Fibroblast of skin of scalp (primary cell): ENCODE measurements at regions not wholly inside any gene's neighbourhood (a gene's known extent, or its start where the extent isn't known, plus 50 kb on each side); places are given as distances from the start of the nearest gene placed in this dataset.

Experiments used
- DNase-seq: peaks from one replicate; pipeline ENCODE4 v3.0.0-alpha.2; 2013

- no peak for DNase-seq
These were observed 108.4 kb upstream of the RASGRP1 start for GRCh38 chr15:38672814-38673670.

- no peak for DNase-seq
These were observed 109.8 kb upstream of the RASGRP1 start for GRCh38 chr15:38674448-38674847.

- DNase-seq, result no peak
These were observed 113.7 kb upstream of the RASGRP1 start for GRCh38 chr15:38678281-38678680.

GRCh38 chr15:38680775-38681174 is 116.2 kb upstream of the RASGRP1 start:
- DNase-seq, result no peak

DNA sequence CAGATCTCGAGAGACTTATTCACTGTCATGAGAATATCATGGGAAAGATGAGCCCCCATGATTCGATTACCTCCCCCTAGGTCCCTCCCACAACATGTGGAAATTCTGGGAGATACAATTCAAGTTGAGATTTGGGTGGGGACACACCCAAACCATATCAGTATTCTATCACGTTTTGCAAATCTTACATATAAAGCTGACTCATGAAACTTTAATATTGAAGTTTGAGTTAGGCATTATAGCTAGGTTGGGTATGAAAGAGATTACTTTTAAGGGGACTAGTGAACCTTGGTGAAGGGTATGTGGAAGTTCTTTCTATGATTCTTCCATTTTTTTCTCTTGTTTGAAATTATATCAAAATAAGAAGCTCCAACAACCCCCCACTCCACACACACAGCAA is 117.7 kb upstream of the RASGRP1 start:
- DNase-seq, result no peak

GRCh38 chr15:38682861-38683260 is 118.2 kb upstream of the RASGRP1 start:
- DNase-seq, result no peak

GRCh38 chr15:38683382-38684242 is 119.0 kb upstream of the RASGRP1 start:
- DNase-seq, result peak; percentile 63

DNA sequence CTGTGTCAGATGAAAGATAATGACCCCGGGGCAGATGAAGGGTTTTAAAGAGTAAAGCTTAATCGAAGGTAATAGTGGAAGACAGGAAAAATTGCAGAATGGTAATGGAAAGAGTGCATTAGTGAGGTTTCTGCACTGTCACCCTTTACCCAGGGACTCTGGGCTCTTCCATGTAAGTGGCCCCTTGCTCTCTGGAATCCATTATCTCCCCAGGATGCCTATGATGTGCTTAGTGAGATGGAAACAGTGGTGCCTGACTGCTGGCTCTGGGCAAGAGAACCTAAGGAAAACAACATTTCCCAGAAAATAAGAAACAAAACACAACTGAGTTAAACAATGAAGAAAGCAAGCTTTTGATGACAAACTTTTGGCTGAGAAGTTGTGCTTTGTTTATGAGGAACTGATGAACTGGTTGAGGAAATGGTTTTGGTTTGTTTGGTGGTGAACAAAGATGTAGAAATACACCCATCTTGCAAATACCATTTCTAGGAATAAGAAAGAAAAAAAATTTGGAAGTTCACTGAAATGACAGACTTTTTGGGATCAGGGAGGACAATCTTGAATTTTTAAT is 119.9 kb upstream of the RASGRP1 start:
- no peak for DNase-seq

DNA sequence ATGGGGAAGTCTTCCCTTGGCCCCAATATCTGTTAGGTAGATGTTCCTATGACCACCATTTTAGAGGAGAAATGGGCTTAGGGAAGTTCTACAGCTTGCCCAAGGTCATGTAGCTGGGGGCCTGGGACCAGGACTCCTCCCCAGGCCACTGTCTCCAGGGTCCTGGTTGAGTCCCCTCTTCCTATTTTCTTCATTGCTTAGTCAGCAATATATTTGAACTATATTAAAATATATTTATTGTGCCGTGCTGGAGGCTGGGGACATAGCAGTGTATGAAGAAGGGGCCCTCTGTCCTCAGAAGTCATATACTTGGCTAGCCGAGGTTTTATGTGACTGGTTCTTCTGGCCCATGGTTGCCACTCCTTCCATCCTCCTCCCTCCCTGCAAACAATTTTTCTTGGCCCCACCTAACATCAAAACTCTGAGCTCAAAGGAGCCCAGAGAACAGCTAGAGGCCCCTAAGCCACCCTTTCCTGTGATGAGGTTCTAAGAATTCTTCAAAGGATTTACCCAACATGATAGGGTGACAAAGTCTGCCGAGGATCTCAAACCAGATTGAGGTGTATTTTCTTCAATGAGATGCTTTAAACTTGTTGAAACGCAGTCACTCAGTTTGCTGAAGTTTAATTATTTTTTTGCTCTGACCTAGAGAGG is 121.2 kb upstream of the RASGRP1 start:
- DNase-seq, result no peak

DNA sequence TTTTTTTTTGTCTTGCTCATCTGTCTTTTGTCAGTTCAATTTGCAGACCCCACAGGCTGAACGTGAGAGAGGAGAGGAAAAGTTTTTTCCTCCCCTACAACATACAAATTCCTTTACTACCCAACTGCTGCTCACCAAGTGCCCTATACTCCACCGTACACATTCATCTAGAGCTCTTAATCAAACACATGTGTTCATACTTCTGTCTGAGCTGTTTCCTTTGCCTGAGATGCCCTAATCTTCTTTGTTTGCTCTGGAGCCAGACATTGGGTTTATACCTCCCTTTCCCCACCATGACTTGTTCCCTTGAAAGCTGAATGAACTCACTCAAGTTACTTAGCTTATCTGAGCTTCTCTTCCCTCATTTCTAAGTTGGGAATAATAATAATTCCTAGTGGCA is 122.7 kb upstream of the RASGRP1 start:
- DNase-seq, result peak; percentile 87

DNA sequence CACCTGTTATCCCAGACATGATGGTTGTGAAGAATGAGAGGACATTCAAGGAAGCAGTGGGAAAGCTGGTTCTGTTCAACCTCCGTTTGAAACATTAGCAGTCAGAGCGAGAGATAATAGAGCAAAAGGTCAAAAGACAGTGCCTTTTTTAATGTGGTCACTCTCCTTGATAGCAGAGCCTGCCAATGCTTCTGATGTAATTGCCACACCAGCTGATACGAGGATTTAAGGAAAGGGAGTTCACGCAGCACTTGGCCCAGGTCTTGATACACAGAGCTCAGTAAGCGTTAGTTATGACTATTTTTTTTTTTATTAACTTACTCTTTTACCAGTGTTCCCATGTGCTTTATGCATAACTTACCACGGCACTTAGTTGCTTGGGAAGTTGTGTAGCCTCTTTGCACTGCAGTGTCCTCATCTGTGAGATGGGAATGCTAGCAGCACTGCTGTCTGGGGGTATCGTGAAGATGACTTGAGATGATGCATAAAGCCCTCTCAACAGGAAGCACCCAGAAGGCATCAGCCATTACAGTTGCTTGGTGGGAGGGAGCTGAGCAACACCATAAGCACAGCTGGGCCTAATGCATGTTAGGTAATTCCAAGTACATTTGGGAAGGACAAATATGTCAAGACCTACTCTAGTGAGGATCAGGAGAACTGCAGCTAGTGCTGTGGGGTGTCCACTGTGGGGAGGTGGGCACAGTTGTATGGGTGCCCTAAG is 123.3 kb upstream of the RASGRP1 start:
- DNase-seq, result no peak

- no peak for DNase-seq
These were observed 124.1 kb upstream of the RASGRP1 start for GRCh38 chr15:38688761-38689160.

DNA sequence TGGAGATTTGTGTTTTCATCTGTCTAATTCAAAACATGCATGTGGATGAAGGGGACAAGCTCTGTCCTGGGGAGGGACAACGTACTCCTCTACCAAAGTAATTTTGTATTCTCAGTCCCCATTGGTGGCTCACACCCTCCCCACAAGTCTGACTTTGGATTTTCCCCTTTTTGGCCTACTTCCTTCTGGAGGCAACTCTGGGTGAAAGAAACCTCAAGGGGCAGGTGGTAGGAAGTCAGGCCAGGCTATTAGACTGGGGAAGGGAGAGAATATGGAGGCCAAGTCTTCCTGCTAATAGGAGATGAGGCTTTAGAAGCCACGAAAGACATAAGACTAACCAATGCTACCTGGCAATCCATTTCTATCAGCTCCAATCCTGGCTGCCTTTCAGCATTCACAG is 124.9 kb upstream of the RASGRP1 start:
- no peak for DNase-seq

DNA sequence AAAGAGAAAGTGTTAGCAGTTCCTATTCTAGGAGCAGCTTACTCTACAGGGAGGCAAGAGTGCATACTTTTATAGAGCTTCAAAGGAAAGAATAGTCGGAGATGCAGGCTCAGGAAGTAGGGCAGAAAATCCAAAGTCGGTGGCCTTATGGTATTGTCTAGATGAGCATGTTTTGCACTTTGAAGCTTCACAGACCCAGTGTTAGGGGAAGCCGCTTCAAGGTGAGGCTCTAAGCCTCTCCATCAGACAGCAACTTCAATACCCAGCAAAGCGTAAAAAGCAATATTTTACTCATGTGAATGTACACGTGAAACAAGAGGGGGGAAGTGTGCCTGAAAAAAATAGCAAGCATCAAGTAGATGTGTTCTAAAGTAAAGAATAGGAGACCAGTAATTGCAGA is 125.6 kb upstream of the RASGRP1 start:
- no peak for DNase-seq

DNA sequence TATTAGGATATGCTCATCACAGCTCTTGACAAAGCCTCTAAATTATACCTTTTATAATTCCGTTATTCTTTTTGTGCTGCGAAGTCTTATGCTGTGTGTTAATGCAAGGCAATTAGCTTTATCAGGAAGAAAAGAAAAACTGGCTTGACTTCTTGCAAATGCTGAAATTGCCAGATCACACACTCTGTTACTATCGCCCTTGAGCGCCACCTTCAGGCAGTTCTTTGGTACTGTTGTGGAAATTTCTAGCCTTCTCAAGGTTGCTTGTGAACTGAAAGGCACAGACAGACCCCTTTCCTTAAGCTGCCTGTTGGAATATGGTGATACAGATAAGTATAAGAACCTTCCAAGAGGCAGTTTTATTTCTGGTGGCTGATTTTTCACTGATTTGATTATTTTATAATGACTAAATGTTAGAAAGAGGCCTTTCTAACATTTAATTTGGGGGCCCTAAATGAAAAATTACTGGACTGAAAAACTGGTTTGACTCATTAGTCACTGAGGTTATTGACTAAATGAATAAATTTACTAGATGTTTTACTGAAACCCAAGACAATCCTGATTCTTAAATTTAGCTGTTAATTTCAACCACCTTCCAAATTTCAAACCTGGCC is 126.2 kb upstream of the RASGRP1 start:
- peak; percentile 78 for DNase-seq

- DNase-seq, result no peak
These were observed 126.8 kb upstream of the RASGRP1 start for GRCh38 chr15:38691377-38691776.

GRCh38 chr15:38691965-38692788 is 127.6 kb upstream of the RASGRP1 start:
- no peak for DNase-seq

- DNase-seq, result no peak
These were observed 128.1 kb upstream of the RASGRP1 start for GRCh38 chr15:38692789-38693062.

DNA sequence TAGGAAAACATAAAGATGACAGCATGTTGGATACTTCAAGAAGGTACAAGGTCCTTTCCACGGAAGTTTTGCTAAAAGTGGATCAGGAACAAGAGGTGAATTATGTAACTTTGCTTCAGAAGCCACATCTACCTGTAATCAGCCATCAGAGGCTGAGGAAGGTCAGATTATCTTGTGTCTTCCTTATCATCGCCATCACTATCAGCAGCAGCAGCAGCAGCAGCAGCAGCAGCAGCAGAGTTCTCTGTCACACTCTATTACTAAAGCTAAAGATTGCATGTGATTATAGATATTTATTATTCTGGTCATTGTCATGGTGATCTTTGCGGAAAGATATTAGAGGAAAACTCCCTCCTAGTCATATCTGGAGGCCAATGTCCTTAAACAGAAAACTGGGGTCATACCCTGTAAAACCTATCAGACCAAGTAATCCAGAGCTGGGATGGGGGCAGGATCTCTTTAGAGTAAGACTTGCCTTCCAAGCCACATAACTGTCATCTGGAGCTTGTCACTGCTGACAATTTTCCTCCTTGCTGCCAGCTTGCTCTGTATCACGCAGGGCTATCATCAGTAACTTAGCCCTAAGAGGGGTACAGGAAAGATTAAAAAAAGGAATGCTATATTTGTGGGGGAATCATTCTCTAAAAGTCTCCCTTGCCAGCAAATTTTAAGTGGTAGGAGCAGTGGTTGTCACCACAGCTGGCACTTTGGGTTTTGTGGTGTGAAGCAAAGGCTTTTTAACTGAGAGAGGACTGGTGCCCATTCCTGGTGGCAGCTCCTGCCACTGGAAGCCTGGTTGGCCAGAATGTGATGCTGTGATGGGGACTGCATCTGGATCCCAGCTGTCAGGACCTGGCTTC is 130.9 kb upstream of the RASGRP1 start:
- DNase-seq, result no peak

DNA sequence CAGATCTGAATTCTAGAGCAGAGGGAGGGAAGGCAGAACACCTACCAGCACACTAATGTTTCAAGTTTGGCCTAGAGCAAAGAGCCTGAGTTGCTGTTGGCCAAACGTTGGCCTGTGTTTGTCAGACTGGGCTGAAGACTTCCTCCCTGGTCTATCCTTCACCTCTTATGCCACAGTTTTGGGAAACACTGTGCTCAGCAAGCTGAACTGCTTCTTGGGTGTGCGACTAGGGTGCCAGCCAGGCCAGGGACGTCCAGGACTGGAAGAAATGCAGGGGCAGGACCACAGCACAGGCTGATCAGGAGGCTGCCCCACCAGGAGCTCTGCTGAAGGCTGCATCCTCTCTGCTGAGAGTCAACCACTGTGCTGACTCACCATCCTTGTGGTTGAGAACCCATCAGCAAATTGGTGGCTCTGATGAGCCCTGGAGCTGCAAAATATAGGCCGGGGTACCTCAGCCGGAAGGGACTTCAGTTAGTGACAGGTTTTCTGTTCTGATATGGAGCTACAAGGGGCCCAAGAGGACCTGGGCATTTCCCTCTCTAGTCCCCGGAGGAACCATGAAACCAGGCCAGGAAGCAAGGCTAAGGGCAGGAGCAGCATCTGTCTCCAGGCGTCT is 131.6 kb upstream of the RASGRP1 start:
- peak; percentile 73 for DNase-seq
